GM12872 (cell line): ENCODE measurements at regions not wholly inside any gene's neighbourhood (a gene's known extent, or its start where the extent isn't known, plus 50 kb on each side); places are given as distances from the start of the nearest gene placed in this dataset.

Source experiments
- CTCF ChIP-seq: IDR thresholded peaks from 3 replicates; pipeline ENCODE4 v1.5.1; 2011; ENCODE audit warnings: low read depth, mild to moderate bottlenecking, low read length, moderate library complexity; ENCODE audit not compliant: insufficient read depth

DNA sequence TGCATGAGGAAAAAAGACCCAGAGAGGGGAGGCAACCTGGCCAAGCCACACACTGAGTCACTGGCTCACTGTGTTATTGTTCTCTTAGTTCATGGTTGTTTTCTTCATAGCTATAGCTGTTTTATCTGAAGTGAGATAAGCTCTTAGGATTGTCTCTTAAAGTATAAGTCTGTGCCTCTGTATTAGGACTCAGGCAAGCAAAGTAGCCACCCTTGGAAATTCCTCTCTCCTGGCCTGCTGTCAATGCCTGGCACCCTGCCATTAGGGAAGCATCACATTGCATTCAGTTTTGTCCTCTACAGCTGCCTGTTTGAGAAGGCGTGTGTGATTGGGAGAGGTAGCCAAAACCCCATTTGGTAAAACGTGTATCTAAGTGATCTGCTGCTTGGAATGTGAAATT lies 147.4 kb upstream of the GLRA1 start:
- TF ChIP-seq CTCF = no peak

- TF ChIP-seq CTCF = no peak
Measured at GRCh38 chr5:152070591-152070990, 145.9 kb upstream of the GLRA1 start.

GRCh38 chr5:152066784-152067183 lies 142.1 kb upstream of the GLRA1 start:
- TF ChIP-seq CTCF = no peak

GRCh38 chr5:152063004-152063403 lies 138.4 kb upstream of the GLRA1 start:
- TF ChIP-seq CTCF = no peak

DNA sequence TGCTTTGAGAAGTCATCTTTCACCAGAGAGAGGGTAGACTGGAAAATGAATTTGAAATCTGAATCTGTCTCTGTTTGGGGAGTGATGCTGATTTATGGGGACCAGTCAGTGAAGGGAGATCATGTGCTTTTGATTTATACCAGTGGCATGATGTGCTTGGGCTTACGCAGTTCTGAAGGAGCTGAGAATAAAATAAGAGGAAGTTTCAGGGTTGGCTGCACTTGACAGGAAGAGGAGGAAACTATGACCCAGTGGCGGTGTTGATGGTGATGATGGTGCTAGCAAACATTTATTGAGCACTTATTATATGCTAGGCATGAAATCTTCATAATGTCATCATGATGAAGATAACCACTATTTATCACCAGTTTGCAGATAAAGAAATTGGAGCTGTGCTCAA lies 136.4 kb upstream of the GLRA1 start:
- no peak for TF ChIP-seq CTCF

- TF ChIP-seq CTCF = no peak
Measured at GRCh38 chr5:152058267-152058666, 133.6 kb upstream of the GLRA1 start.

DNA sequence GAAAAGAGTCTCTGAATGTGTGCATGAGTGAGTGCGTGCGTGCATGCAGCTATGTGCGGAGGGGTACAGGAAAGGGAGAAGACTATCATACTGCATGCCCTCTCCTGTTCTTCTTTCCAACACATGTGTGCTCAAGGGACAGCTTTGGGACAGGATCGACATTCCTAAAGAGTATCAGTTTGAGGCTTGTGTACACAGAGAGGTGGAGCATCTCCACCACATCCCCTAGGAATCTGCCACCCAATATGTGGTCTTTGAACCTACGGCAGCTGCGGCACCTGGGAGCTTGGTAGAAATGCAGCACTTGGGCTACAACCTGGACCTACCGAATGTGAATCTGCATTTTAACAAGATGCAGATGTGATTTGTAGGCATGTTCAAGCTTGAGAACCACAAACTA lies 132.3 kb upstream of the GLRA1 start:
- TF ChIP-seq CTCF = no peak

- no peak for TF ChIP-seq CTCF
Measured at GRCh38 chr5:152052470-152052869, 127.8 kb upstream of the GLRA1 start.
